Peyer's patch (tissue), 4 donors: ENCODE measurements at regions not wholly inside any gene's neighbourhood (a gene's known extent, or its start where the extent isn't known, plus 50 kb on each side); places are given as distances from the start of the nearest gene placed in this dataset.

Source experiments
- CTCF ChIP-seq, 6 experiments: fragments of 450-650 bp in 4 of 6; fragments of 200-600 bp in 2 of 6; sonication (generic) in 1 of 6; IDR thresholded peaks; one replicate each; pipeline ENCODE4 v1.5.1; 2017 to 2019; ENCODE audit warnings: antibody characterized with exemption in 6 of 6, mild to moderate bottlenecking in 3 of 6, moderate library complexity in 1 of 6
- POLR2A ChIP-seq, 2 donors: fragments of 450-650 bp; IDR thresholded peaks; one replicate each; pipeline ENCODE4 v1.5.1; 2017; ENCODE audit warnings: antibody characterized with exemption in 2 of 2, mild to moderate bottlenecking in 2 of 2, moderate library complexity in 2 of 2

GRCh38 chr17:65328567-65328966 is 191.4 kb downstream of the RGS9 start:
- no peak for TF ChIP-seq CTCF (IDR thresholded peaks at IDR 0.05)
- TF ChIP-seq POLR2A (IDR thresholded peaks at IDR 0.05), result no peak
